ENCODE measurements at regions not wholly inside any gene's neighbourhood (a gene's known extent, or its start where the extent isn't known, plus 50 kb on each side); places are given as distances from the start of the nearest gene placed in this dataset.

DNA sequence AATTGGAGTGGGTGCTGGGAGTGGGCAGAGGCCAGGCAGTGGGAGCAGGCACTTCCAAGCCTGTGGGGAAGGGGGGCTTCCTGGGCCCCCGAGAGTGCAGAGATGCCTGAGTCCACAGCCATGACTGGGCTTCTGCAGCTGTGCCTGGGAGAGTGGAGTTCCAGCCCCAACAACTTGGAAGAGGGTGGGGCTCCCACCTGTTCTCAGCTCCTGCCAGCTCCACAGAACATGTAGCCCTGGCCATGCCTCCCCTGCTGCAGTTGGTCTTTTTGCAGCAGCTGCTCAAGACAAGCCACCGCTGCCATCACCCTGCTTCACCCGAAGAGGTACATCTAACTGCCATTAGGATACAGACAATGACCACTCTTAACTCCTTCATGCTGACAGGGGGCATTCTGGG lies 1092.3 kb downstream of the KHDRBS2 start:
- TF ChIP-seq, protein P1, sequence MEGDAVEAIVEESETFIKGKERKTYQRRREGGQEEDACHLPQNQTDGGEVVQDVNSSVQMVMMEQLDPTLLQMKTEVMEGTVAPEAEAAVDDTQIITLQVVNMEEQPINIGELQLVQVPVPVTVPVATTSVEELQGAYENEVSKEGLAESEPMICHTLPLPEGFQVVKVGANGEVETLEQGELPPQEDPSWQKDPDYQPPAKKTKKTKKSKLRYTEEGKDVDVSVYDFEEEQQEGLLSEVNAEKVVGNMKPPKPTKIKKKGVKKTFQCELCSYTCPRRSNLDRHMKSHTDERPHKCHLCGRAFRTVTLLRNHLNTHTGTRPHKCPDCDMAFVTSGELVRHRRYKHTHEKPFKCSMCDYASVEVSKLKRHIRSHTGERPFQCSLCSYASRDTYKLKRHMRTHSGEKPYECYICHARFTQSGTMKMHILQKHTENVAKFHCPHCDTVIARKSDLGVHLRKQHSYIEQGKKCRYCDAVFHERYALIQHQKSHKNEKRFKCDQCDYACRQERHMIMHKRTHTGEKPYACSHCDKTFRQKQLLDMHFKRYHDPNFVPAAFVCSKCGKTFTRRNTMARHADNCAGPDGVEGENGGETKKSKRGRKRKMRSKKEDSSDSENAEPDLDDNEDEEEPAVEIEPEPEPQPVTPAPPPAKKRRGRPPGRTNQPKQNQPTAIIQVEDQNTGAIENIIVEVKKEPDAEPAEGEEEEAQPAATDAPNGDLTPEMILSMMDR (conservative IDR thresholded peaks at IDR 0.05 in 1 of 2, IDR thresholded peaks at IDR 0.05 in 1 of 2; ENCODE audit: low read depth in 1 of 2, low read length in 2 of 2) = no peak
- no peak for TF ChIP-seq EZH2 (IDR thresholded peaks at IDR 0.05; ENCODE audit: low read length, missing control alignments)

Measured in fibroblast of lung (primary cell).